GM23338 (cell line): ENCODE measurements at regions not wholly inside any gene's neighbourhood (a gene's known extent, or its start where the extent isn't known, plus 50 kb on each side); places are given as distances from the start of the nearest gene placed in this dataset.

Source experiments
- ATAC-seq: fragments of 200-7000 bp; cut with Tn5 transposase; 3 replicates; pipeline ENCODE4 v1.9.1; 2020
- DNase-seq: peaks from one replicate; pipeline ENCODE4 v3.0.0-alpha.2; 2015; ENCODE audit warnings: low spot score
- H2AFZ ChIP-seq: fragments of 200-600 bp; sonication (generic); 2 replicates; pipeline ENCODE4 v1.8.0; 2016; ENCODE audit warnings: antibody characterized with exemption, mild to moderate bottlenecking, moderate library complexity
- H3F3A ChIP-seq: fragments of 200-600 bp; sonication (generic); replicated peaks from 2 replicates; pipeline ENCODE4 v1.8.0; 2017; ENCODE audit warnings: antibody characterized with exemption, mixed run types, low read depth
- H3K27ac ChIP-seq: fragments of 200-600 bp; sonication (generic); 2 replicates; pipeline ENCODE4 v1.6.1; 2016; ENCODE audit warnings: low read depth
- H3K27me3 ChIP-seq: fragments of 200-600 bp; sonication (generic); 2 replicates; pipeline ENCODE4 v1.8.0; 2016; ENCODE audit warnings: mild to moderate bottlenecking, mixed run types, moderate library complexity; ENCODE audit not compliant: insufficient read depth
- H3K36me3 ChIP-seq: fragments of 200-600 bp; sonication (generic); 2 replicates; pipeline ENCODE4 v1.8.0; 2016; ENCODE audit warnings: mild to moderate bottlenecking; ENCODE audit not compliant: insufficient read depth
- H3K4me1 ChIP-seq: fragments of 200-600 bp; sonication (generic); 2 replicates; pipeline ENCODE4 v1.8.0; 2016; ENCODE audit warnings: mild to moderate bottlenecking, moderate library complexity; ENCODE audit not compliant: insufficient read depth
- H3K4me2 ChIP-seq: fragments of 200-600 bp; sonication (generic); 2 replicates; pipeline ENCODE4 v1.7.1; 2017; ENCODE audit warnings: mixed run types
- H3K4me3 ChIP-seq: fragments of 200-600 bp; sonication (generic); 2 replicates; pipeline ENCODE4 v1.6.1; 2016; ENCODE audit warnings: mixed run types
- H3K79me2 ChIP-seq: fragments of 200-600 bp; sonication (generic); replicated peaks from 2 replicates; pipeline ENCODE4 v1.8.0; 2017; ENCODE audit warnings: mild to moderate bottlenecking; ENCODE audit not compliant: insufficient read depth
- H3K9me2 ChIP-seq: fragments of 200-600 bp; sonication (generic); 2 replicates; pipeline ENCODE4 v1.8.0; 2017; ENCODE audit not compliant: insufficient read depth
- H4K20me1 ChIP-seq: fragments of 200-600 bp; sonication (generic); replicated peaks from 2 replicates; pipeline ENCODE4 v1.8.0; 2017; ENCODE audit warnings: mild to moderate bottlenecking; ENCODE audit not compliant: insufficient read depth
- H3K27ac Mint-ChIP-seq: 2 replicates; pipeline ENCODE4 v1.8.0; 2020; ENCODE audit warnings: inconsistent platforms, mild to moderate bottlenecking, moderate library complexity, mixed read lengths
- H3K27me3 Mint-ChIP-seq: 3 replicates; pipeline ENCODE4 v1.8.0; 2022; ENCODE audit warnings: low read depth, mild to moderate bottlenecking, moderate library complexity, mixed read lengths, inconsistent platforms; ENCODE audit not compliant: insufficient read depth, poor library complexity
- H3K36me3 Mint-ChIP-seq: 3 replicates; pipeline ENCODE4 v1.8.0; 2021; ENCODE audit warnings: low read depth, mild to moderate bottlenecking, inconsistent platforms, moderate library complexity, mixed read lengths
- H3K4me1 Mint-ChIP-seq: 3 replicates; pipeline ENCODE4 v1.8.0; 2020; ENCODE audit warnings: mild to moderate bottlenecking, inconsistent platforms, mixed read lengths
- H3K4me3 Mint-ChIP-seq: 3 replicates; pipeline ENCODE4 v1.8.0; 2021; ENCODE audit warnings: moderate library complexity, mild to moderate bottlenecking, inconsistent platforms, mixed read lengths
- H3K9me3 Mint-ChIP-seq: 3 replicates; pipeline ENCODE4 v1.8.0; 2020; ENCODE audit warnings: moderate library complexity, mild to moderate bottlenecking, inconsistent platforms, mixed read lengths
- CREB1 ChIP-seq: fragments of 250-450 bp; sonication (Bioruptor Pico); IDR thresholded peaks from 2 replicates; pipeline ENCODE4 v1.5.0; 2020; ENCODE audit warnings: low read depth, mild to moderate bottlenecking, moderate library complexity
- EZH2 ChIP-seq: fragments of 200-600 bp; sonication (generic); IDR thresholded peaks from one replicate; pipeline ENCODE4 v1.8.0; 2017; ENCODE audit warnings: antibody characterized with exemption, mild to moderate bottlenecking, low read depth; ENCODE audit not compliant: unreplicated experiment
- EZH2phosphoT487 ChIP-seq: fragments of 200-600 bp; sonication (generic); IDR thresholded peaks from one replicate; pipeline ENCODE4 v1.8.1; 2018; ENCODE audit warnings: antibody characterized with exemption; ENCODE audit not compliant: unreplicated experiment
- JUNB ChIP-seq: IDR thresholded peaks from one replicate; pipeline ENCODE4 v1.6.1; 2016; ENCODE audit warnings: antibody characterized with exemption; ENCODE audit not compliant: unreplicated experiment
- NANOG ChIP-seq: IDR thresholded peaks from 2 replicates; pipeline ENCODE4 v1.6.1; 2016; ENCODE audit warnings: antibody characterized with exemption, borderline replicate concordance
- POLR2AphosphoS5 ChIP-seq: IDR thresholded peaks from 2 replicates; pipeline ENCODE4 v1.6.1; 2016; ENCODE audit warnings: antibody characterized with exemption, low read depth
- STAT1 ChIP-seq: IDR thresholded peaks from one replicate; pipeline ENCODE4 v1.6.1; 2016; ENCODE audit warnings: antibody characterized with exemption; ENCODE audit not compliant: unreplicated experiment
- ZNF114 ChIP-seq: fragments of 250-450 bp; sonication (Bioruptor Pico); IDR thresholded peaks from 2 replicates; pipeline ENCODE4 v1.5.0; 2020; ENCODE audit warnings: mild to moderate bottlenecking, moderate library complexity
- ZNF331 ChIP-seq: fragments of 250-450 bp; sonication (Bioruptor Pico); IDR thresholded peaks from 2 replicates; pipeline ENCODE4 v1.5.0; 2020; ENCODE audit warnings: low read depth, mild to moderate bottlenecking, moderate library complexity
- TF ChIP-seq, protein P1 (sequence below), 2 experiments: fragments of 200-600 bp in 1 of 2; sonication (generic) in 1 of 2; conservative IDR thresholded peaks; 2 replicates each; pipeline versions ENCODE4 v1.5.1 to v1.6.1; 2016 to 2017; ENCODE audit warnings: antibody characterized with exemption in 2 of 2, low read depth in 2 of 2, mild to moderate bottlenecking in 2 of 2, moderate library complexity in 1 of 2
- TF ChIP-seq, protein P2 (sequence below): IDR thresholded peaks from 2 replicates; pipeline ENCODE4 v1.6.1; 2016; ENCODE audit warnings: antibody characterized with exemption
- TF ChIP-seq, protein P3 (sequence below): IDR thresholded peaks from one replicate; pipeline ENCODE4 v1.6.1; 2018; ENCODE audit warnings: antibody characterized with exemption; ENCODE audit not compliant: unreplicated experiment
- TF ChIP-seq, protein P4 (sequence below): fragments of 250-450 bp; sonication (Bioruptor Pico); IDR thresholded peaks from 2 replicates; pipeline ENCODE4 v1.5.0; 2020; ENCODE audit warnings: mild to moderate bottlenecking, moderate library complexity

DNA sequence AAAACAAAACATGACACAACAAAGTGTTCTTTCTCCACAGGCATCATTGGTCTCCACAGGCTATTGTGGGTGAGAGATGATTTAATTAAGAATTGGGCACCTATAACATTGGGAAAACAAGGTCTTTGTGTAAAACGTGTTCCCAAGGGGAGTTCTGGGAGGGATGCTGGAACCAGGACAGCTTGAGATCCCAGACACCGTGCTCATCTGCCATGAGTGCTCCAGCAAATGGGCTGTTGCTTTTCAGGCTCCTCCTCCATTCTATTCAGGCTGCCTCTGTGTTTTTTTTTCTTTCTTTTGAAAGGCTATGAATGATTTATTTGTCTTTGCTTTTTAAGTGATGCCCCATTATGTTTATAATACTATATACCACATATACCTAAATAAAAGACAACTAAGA is 122.4 kb downstream of the DACT1 start (continued):
- TF ChIP-seq, protein P1, sequence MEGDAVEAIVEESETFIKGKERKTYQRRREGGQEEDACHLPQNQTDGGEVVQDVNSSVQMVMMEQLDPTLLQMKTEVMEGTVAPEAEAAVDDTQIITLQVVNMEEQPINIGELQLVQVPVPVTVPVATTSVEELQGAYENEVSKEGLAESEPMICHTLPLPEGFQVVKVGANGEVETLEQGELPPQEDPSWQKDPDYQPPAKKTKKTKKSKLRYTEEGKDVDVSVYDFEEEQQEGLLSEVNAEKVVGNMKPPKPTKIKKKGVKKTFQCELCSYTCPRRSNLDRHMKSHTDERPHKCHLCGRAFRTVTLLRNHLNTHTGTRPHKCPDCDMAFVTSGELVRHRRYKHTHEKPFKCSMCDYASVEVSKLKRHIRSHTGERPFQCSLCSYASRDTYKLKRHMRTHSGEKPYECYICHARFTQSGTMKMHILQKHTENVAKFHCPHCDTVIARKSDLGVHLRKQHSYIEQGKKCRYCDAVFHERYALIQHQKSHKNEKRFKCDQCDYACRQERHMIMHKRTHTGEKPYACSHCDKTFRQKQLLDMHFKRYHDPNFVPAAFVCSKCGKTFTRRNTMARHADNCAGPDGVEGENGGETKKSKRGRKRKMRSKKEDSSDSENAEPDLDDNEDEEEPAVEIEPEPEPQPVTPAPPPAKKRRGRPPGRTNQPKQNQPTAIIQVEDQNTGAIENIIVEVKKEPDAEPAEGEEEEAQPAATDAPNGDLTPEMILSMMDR (conservative IDR thresholded peaks at IDR 0.05; ENCODE audit: low read depth in 2 of 2): no peak
- TF ChIP-seq EZH2 (no peak), ZNF114 (CRISPR knock-in tag) (no peak), JUNB (no peak), STAT1 (no peak), ZNF331 (no peak), NANOG (no peak), POLR2AphosphoS5 (no peak)

DNA sequence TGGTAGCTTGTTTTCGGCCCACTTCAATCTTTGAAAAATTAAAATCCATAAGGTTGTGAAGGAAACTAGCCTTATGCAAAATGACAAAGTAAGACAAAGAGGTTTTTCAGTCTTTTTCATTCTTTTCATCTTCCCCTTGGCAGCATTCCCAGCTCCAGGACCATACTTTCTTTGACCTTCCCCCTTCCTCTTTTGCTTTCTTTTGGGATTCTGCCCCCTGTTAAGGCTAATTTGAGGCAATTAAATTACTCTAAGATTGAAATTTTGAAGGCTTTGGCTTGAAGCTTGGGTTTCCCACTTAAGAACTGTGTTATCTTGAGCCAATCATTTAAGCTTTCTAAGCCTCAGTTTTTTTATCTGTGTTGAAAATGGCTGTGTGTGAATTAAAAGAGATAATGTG is 124.9 kb downstream of the DACT1 start:
- Histone ChIP-seq H3K9me2 (0 out of 2 replicates have a peak, but pooled peaks cover 2% of the 10 kb centered on the region), H3K27ac (no peak overlapping the region), H3K4me3 (no peak overlapping the region), H3F3A (no peaks in the 10 kb centered on the region), H3K4me2 (no peak overlapping the region), H3K79me2 (no peaks in the 10 kb centered on the region), H3K4me1 (no peaks in the 10 kb centered on the region), H3K27me3 (peaks cover 15% of the 10 kb centered on the region), H2AFZ (no peak overlapping the region), H4K20me1 (no peaks in the 10 kb centered on the region), H3K36me3 (no peaks in the 10 kb centered on the region)
- Mint-ChIP-seq H3K27me3 (peaks cover 24% of the 10 kb centered on the region), H3K9me3 (no peaks in the 10 kb centered on the region), H3K4me1 (peaks cover 2% of the 10 kb centered on the region; the same call in 2 of the 3 replicates), H3K36me3 (no peaks in the 10 kb centered on the region), H3K27ac (no peak overlapping the region), H3K4me3 (no peak overlapping the region)
- no peak for DNase-seq
- TF ChIP-seq NANOG (no peak), EZH2phosphoT487 (no peak), CREB1 (CRISPR knock-in tag) (no peak), EZH2 (no peak), ZNF114 (CRISPR knock-in tag) (no peak)
- TF ChIP-seq, protein P2, sequence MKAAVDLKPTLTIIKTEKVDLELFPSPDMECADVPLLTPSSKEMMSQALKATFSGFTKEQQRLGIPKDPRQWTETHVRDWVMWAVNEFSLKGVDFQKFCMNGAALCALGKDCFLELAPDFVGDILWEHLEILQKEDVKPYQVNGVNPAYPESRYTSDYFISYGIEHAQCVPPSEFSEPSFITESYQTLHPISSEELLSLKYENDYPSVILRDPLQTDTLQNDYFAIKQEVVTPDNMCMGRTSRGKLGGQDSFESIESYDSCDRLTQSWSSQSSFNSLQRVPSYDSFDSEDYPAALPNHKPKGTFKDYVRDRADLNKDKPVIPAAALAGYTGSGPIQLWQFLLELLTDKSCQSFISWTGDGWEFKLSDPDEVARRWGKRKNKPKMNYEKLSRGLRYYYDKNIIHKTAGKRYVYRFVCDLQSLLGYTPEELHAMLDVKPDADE: no peak
- TF ChIP-seq, protein P3, sequence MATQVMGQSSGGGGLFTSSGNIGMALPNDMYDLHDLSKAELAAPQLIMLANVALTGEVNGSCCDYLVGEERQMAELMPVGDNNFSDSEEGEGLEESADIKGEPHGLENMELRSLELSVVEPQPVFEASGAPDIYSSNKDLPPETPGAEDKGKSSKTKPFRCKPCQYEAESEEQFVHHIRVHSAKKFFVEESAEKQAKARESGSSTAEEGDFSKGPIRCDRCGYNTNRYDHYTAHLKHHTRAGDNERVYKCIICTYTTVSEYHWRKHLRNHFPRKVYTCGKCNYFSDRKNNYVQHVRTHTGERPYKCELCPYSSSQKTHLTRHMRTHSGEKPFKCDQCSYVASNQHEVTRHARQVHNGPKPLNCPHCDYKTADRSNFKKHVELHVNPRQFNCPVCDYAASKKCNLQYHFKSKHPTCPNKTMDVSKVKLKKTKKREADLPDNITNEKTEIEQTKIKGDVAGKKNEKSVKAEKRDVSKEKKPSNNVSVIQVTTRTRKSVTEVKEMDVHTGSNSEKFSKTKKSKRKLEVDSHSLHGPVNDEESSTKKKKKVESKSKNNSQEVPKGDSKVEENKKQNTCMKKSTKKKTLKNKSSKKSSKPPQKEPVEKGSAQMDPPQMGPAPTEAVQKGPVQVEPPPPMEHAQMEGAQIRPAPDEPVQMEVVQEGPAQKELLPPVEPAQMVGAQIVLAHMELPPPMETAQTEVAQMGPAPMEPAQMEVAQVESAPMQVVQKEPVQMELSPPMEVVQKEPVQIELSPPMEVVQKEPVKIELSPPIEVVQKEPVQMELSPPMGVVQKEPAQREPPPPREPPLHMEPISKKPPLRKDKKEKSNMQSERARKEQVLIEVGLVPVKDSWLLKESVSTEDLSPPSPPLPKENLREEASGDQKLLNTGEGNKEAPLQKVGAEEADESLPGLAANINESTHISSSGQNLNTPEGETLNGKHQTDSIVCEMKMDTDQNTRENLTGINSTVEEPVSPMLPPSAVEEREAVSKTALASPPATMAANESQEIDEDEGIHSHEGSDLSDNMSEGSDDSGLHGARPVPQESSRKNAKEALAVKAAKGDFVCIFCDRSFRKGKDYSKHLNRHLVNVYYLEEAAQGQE: no peak
- TF ChIP-seq, protein P4, sequence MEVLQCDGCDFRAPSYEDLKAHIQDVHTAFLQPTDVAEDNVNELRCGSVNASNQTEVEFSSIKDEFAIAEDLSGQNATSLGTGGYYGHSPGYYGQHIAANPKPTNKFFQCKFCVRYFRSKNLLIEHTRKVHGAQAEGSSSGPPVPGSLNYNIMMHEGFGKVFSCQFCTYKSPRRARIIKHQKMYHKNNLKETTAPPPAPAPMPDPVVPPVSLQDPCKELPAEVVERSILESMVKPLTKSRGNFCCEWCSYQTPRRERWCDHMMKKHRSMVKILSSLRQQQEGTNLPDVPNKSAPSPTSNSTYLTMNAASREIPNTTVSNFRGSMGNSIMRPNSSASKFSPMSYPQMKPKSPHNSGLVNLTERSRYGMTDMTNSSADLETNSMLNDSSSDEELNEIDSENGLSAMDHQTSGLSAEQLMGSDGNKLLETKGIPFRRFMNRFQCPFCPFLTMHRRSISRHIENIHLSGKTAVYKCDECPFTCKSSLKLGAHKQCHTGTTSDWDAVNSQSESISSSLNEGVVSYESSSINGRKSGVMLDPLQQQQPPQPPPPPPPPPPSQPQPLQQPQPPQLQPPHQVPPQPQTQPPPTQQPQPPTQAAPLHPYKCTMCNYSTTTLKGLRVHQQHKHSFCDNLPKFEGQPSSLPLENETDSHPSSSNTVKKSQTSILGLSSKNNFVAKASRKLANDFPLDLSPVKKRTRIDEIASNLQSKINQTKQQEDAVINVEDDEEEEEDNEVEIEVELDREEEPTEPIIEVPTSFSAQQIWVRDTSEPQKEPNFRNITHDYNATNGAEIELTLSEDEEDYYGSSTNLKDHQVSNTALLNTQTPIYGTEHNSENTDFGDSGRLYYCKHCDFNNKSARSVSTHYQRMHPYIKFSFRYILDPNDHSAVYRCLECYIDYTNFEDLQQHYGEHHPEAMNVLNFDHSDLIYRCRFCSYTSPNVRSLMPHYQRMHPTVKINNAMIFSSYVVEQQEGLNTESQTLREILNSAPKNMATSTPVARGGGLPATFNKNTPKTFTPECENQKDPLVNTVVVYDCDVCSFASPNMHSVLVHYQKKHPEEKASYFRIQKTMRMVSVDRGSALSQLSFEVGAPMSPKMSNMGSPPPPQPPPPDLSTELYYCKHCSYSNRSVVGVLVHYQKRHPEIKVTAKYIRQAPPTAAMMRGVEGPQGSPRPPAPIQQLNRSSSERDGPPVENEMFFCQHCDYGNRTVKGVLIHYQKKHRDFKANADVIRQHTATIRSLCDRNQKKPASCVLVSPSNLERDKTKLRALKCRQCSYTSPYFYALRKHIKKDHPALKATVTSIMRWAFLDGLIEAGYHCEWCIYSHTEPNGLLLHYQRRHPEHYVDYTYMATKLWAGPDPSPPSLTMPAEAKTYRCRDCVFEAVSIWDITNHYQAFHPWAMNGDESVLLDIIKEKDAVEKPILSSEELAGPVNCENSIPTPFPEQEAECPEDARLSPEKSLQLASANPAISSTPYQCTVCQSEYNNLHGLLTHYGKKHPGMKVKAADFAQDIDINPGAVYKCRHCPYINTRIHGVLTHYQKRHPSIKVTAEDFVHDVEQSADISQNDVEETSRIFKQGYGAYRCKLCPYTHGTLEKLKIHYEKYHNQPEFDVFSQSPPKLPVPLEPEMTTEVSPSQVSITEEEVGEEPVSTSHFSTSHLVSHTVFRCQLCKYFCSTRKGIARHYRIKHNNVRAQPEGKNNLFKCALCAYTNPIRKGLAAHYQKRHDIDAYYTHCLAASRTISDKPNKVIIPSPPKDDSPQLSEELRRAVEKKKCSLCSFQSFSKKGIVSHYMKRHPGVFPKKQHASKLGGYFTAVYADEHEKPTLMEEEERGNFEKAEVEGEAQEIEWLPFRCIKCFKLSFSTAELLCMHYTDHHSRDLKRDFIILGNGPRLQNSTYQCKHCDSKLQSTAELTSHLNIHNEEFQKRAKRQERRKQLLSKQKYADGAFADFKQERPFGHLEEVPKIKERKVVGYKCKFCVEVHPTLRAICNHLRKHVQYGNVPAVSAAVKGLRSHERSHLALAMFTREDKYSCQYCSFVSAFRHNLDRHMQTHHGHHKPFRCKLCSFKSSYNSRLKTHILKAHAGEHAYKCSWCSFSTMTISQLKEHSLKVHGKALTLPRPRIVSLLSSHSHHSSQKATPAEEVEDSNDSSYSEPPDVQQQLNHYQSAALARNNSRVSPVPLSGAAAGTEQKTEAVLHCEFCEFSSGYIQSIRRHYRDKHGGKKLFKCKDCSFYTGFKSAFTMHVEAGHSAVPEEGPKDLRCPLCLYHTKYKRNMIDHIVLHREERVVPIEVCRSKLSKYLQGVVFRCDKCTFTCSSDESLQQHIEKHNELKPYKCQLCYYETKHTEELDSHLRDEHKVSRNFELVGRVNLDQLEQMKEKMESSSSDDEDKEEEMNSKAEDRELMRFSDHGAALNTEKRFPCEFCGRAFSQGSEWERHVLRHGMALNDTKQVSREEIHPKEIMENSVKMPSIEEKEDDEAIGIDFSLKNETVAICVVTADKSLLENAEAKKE (CRISPR knock-in tag): no peak
- no peak for ATAC-seq
